Omental fat pad (tissue), 3 donors: ENCODE measurements at regions not wholly inside any gene's neighbourhood (a gene's known extent, or its start where the extent isn't known, plus 50 kb on each side); places are given as distances from the start of the nearest gene placed in this dataset.

Source experiments
- ATAC-seq: fragments of 150-250 bp; one replicate; pipeline ENCODE4 v1.9.1; 2016; ENCODE audit warnings: mild to moderate bottlenecking, moderate library complexity; ENCODE audit not compliant: low FRiP score
- DNase-seq: peaks from one replicate; pipeline ENCODE4 v3.0.0-alpha.2; 2019; ENCODE audit warnings: low spot score
- CTCF ChIP-seq, 3 donors: fragments of 450-650 bp; IDR thresholded peaks; one replicate each; pipeline ENCODE4 v1.5.1; 2016 to 2017; ENCODE audit warnings: antibody characterized with exemption in 3 of 3, mild to moderate bottlenecking in 3 of 3, moderate library complexity in 2 of 3

GRCh38 chr5:3893975-3894374 lies 298.3 kb downstream of the IRX1 start:
- ATAC-seq: no peak
- TF ChIP-seq CTCF (IDR thresholded peaks at IDR 0.05): no peak
- DNase-seq: no peak

DNA sequence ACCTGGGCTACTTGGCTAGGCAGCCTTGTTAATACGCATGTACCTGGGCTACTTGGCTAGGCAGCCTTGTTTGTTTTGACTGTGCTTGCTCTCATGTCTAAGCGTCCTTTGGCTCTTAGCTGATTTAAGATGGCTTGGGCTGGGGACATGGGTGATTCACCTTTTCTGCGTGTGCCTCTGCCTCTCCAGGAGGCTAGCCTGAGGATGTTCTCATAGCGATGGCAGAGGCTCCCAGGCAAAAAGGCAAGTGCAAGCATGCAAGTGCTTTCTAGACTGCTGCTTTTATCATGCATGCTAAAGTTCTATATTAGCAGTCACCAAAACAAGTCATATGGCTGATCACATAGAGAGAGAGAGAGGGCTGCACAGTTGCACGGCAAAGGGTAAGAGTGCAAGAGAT lies 300.5 kb downstream of the IRX1 start:
- ATAC-seq: no peak
- TF ChIP-seq CTCF (IDR thresholded peaks at IDR 0.05): no peak
- DNase-seq: no peak

DNA sequence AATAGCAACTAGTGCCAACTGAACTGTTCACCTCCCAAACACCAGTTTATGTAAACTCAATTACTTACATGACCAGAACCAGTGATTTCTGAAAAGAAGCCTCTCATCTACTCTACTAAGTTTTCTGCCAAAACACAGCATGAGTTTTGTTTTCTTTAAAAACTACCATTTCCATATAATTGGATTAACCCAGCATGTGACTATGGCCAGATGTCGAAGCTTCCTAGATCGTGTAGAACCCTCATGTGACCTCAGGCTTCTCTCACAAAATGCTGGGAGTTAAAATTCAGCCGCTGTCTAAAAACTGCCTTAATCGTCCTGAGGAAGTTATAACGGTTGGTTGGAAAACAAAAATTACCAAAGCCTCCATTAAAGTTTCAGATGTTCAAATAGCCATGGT lies 303.5 kb downstream of the IRX1 start:
- DNase-seq (no peak), ATAC-seq (no peak)
- TF ChIP-seq CTCF (IDR thresholded peaks at IDR 0.05): no peak

- no peak for DNase-seq
- TF ChIP-seq CTCF (IDR thresholded peaks at IDR 0.05): no peak
- ATAC-seq: no peak
Measured at GRCh38 chr5:3904584-3904983, 309.0 kb downstream of the IRX1 start.

GRCh38 chr5:3905031-3905430 lies 309.4 kb downstream of the IRX1 start:
- no peak for TF ChIP-seq CTCF (IDR thresholded peaks at IDR 0.05)
- DNase-seq (no peak), ATAC-seq (no peak)

- no peak for TF ChIP-seq CTCF (IDR thresholded peaks at IDR 0.05)
- ATAC-seq (no peak), DNase-seq (no peak)
Measured at GRCh38 chr5:3905521-3905920, 309.9 kb downstream of the IRX1 start.

DNA sequence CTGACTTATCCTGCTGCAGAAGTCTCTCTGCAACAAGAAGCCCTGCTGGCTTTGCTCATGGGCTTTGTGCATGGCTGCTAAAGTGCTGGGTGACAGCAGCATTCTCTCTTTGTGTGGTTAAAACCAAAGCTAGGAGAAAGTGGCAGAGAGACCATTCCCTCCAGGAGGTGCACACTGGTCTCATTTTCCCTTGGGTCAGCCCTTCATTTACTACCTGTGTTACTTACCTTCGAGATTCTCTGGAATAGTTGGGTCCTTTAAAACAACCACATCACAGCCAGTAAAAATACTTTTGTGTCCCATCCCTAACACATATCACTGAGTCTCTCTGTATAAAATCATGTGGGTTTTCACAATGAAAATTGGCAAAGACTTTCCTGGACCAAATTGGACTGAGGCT lies 315.5 kb downstream of the IRX1 start:
- ATAC-seq (no peak), DNase-seq (no peak)
- no peak for TF ChIP-seq CTCF (IDR thresholded peaks at IDR 0.05)
